ENCODE measurements at regions not wholly inside any gene's neighbourhood (a gene's known extent, or its start where the extent isn't known, plus 50 kb on each side); places are given as distances from the start of the nearest gene placed in this dataset.

DNA sequence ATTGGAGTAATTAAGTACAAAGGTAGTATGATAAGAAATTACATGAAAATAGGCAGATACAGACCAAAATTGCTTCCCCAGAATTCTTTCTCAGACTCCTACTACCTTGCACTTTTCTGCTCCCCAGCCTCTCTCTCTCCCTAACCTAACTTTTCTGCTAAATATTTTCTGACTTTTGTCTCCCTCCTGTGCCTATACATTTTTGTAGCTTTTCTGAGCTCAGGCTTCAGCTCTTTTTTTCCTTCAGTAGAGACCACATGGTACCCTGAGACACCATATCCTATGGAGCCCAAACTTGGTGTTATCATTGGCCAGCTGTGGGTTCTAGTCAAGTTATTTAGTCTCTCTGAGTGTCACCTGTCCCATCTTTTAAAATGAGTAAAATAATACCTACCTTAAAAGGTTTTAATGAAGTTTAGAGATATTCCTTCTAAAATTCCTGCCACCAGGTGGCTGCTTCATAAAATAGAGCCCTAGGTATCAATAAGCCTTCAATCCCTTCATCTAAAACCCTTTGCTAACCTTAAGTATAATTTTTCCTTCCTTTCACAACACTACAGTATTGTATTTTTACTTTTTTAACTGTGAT is 237.6 kb upstream of the DUSP10 start:
- TF ChIP-seq, protein P1, sequence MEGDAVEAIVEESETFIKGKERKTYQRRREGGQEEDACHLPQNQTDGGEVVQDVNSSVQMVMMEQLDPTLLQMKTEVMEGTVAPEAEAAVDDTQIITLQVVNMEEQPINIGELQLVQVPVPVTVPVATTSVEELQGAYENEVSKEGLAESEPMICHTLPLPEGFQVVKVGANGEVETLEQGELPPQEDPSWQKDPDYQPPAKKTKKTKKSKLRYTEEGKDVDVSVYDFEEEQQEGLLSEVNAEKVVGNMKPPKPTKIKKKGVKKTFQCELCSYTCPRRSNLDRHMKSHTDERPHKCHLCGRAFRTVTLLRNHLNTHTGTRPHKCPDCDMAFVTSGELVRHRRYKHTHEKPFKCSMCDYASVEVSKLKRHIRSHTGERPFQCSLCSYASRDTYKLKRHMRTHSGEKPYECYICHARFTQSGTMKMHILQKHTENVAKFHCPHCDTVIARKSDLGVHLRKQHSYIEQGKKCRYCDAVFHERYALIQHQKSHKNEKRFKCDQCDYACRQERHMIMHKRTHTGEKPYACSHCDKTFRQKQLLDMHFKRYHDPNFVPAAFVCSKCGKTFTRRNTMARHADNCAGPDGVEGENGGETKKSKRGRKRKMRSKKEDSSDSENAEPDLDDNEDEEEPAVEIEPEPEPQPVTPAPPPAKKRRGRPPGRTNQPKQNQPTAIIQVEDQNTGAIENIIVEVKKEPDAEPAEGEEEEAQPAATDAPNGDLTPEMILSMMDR (IDR thresholded peaks at IDR 0.05; ENCODE audit: poor library complexity, severe bottlenecking), result no peak
- TF ChIP-seq, protein P2, sequence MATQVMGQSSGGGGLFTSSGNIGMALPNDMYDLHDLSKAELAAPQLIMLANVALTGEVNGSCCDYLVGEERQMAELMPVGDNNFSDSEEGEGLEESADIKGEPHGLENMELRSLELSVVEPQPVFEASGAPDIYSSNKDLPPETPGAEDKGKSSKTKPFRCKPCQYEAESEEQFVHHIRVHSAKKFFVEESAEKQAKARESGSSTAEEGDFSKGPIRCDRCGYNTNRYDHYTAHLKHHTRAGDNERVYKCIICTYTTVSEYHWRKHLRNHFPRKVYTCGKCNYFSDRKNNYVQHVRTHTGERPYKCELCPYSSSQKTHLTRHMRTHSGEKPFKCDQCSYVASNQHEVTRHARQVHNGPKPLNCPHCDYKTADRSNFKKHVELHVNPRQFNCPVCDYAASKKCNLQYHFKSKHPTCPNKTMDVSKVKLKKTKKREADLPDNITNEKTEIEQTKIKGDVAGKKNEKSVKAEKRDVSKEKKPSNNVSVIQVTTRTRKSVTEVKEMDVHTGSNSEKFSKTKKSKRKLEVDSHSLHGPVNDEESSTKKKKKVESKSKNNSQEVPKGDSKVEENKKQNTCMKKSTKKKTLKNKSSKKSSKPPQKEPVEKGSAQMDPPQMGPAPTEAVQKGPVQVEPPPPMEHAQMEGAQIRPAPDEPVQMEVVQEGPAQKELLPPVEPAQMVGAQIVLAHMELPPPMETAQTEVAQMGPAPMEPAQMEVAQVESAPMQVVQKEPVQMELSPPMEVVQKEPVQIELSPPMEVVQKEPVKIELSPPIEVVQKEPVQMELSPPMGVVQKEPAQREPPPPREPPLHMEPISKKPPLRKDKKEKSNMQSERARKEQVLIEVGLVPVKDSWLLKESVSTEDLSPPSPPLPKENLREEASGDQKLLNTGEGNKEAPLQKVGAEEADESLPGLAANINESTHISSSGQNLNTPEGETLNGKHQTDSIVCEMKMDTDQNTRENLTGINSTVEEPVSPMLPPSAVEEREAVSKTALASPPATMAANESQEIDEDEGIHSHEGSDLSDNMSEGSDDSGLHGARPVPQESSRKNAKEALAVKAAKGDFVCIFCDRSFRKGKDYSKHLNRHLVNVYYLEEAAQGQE (IDR thresholded peaks at IDR 0.05; ENCODE audit: borderline replicate concordance), result no peak

All from neural cell (in vitro differentiated cells).